NCI-H1694 treated with DMSO at 0.1 percent for 48 hours (cell line): ENCODE measurements at regions not wholly inside any gene's neighbourhood (a gene's known extent, or its start where the extent isn't known, plus 50 kb on each side); places are given as distances from the start of the nearest gene placed in this dataset.
"Not testable (repeated sequence)": the region's sequence is repeated elsewhere in the genome, so short reads cannot be mapped to it uniquely, and the experiment has no call there.

Source experiments
- DNase-seq: peaks from one replicate; lab custom pipeline; 2025; lab: John Stamatoyannopoulos, UW

DNA sequence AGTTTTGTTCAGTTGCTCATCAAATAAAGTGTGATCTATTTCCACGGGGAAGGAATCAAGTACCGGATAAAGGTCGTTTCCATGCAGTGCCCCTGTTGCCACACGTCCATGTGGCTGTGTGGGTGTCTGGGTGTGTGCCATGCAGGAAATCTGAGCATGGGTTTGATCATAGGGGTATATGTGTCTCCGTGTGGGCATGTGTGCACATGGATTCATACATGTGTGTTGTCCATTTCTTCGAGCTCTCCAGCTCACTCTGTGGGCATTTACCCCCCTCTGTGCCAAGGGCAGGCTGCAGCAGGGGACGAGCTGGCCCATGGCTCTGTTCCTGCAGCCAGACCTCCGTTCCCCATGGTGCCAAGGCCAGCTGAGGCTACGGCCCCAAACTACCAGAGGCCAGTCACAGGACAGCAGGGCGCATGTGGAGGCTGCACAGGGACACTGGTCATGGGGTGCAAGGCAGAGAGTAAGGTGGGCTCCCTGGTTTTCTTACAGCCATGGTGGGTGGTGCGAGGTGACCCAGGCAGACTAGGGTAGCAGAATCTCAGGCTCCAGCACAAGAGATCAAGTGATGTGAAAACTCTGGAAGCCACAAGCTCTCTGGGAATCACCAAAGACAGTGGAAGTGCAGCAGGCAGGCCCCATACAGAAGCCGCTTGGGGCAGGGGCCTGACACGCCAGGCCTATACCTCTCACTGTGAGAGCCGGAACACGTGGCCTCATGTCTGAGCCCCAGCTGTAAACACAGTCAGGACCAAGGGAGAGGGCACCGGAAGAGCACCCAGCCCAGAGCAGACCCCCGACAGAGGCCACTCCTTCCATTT lies 66.4 kb upstream of the RAB6C start:
- DNase-seq, result no peak

DNA sequence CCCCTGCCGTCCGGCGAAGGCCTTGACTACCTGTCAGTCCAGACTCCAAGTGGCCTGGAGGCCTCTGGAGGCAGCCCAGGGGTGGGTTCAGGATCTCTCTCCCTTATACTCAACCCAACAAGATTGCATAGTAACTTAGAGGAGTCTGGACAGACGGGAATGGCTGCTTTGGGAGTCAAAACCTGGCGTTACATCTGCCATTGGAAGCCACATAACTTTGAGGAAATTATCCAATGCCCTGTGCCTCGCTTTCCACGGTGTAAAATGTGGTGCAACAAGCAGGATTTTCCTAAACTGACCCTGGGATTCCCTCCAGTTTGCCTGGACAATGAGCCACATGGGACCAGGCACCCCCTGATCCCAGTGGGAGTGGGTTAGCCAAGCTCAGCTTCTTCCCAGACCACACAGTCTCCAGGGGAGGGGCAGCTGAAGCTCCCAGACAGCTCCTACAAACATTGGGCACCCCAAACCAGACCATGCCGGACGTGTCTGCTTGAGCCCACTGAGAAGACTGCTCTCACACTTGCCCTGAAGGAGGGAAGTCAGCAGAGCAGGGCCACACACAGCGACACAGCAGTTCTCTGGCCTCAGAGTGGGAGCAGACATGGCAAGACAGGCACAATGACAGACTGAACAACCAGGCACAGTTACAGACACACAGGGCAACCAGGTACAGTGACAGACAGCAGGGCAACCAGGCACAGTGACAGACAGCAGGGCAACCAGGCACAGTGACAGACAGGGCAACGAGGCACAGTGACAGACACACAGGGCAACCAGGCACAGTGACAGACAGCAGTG lies 65.6 kb upstream of the RAB6C start:
- no peak for DNase-seq

DNA sequence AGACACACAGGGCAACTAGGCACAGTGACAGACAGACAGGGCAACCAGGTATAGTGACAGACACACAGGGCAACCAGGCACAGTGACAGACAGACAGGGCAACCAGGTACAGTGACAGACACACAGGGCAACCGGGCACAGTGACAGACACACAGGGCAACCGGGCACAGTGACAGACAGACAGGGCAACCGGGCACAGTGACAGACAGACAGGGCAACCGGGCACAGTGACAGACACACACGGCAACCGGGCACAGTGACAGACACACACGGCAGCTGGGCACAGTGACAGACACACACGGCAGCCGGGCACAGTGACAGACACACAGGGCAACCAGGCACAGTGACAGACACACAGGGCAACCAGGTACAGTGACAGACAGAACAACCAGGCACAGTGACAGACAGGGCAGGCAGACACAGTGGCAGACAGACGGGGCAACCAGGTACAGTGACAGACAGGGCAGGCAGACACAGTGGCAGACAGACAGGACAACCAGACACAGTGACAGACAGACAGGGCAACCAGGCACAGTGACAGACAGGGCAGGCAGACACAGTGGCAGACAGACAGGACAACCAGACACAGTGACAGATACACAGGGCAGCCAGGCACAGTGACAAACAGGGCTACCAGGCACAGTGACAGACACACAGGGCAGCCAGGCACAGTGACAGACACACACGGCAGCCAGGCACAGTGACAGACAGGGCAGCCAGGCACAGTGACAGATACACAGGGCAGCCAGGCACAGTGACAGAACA lies 64.7 kb upstream of the RAB6C start:
- no peak for DNase-seq

DNA sequence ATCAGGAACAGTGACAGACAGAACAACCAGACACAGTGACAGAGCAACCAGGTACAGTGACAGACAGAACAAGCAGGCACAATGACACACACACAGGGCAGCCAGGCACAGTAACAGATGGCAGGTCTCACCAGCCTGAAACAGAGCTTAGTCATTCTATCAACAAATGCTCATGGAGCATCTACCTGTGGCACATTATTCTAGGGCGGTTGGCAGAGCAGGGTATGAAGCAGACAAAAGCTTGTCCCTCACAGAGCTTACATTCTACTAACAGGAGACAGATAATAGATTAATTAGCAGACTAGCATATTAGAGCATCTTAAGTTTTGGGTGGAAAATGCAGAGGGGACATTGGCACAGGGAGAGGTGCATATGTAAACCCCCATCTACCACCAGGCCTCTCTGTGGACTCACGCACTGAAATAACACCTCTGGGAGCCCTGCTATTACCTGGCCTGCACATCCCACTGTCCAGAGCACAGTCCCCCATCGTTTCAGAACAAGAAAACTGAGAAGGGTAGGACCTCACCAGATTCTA lies 64.1 kb upstream of the RAB6C start:
- DNase-seq, result peak; percentile 16

DNA sequence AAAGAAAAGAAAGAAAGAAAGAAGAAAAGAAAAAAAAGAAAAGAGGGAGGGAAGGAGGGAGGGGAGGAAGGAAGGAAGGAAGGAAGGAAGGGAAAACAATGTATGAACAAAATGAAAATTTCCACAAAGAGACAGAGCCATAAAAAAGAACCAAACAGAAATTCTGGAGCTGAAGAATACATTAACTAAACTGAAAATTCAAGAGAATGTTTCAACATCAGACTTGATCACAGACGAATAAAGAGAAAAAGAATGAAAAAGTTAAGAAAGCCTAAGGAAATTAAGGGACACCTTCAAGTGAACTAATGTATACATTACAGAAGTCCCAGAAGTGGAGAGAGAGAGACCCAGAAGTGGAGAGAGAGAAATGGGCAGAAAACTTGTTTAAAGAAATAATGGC lies 60.9 kb upstream of the RAB6C start:
- no peak for DNase-seq

- DNase-seq, result peak; percentile 21
Observed at GRCh38 chr2:129922571-129923264, 56.7 kb upstream of the RAB6C start.

- peak; percentile 81 for DNase-seq
Observed at GRCh38 chr2:129923265-129924091, 56.0 kb upstream of the RAB6C start.

DNA sequence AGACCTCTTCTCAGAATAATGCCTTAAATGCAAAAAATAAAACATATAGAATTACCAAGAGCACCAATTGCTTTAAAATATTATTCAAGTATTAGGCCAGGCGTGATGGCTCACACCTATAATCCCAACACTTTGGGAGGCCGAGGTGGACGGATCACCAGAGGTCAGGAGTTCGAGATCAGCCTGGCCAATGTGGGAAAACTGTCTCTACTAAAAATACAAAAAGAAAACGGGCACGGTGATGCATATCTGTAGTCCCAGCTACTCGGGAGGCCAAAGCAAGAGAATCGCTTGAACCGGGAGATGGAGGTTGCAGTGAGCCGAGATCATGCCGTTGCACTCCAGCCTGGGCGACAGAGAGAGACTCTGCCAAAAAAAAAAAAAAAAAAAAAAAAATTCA lies 55.4 kb upstream of the RAB6C start:
- not testable (repeated sequence) for DNase-seq

GRCh38 chr2:129925381-129925780 lies 54.1 kb upstream of the RAB6C start:
- DNase-seq, result no peak

- no peak for DNase-seq
Observed at GRCh38 chr2:129927696-129928095, 51.8 kb upstream of the RAB6C start.

DNA sequence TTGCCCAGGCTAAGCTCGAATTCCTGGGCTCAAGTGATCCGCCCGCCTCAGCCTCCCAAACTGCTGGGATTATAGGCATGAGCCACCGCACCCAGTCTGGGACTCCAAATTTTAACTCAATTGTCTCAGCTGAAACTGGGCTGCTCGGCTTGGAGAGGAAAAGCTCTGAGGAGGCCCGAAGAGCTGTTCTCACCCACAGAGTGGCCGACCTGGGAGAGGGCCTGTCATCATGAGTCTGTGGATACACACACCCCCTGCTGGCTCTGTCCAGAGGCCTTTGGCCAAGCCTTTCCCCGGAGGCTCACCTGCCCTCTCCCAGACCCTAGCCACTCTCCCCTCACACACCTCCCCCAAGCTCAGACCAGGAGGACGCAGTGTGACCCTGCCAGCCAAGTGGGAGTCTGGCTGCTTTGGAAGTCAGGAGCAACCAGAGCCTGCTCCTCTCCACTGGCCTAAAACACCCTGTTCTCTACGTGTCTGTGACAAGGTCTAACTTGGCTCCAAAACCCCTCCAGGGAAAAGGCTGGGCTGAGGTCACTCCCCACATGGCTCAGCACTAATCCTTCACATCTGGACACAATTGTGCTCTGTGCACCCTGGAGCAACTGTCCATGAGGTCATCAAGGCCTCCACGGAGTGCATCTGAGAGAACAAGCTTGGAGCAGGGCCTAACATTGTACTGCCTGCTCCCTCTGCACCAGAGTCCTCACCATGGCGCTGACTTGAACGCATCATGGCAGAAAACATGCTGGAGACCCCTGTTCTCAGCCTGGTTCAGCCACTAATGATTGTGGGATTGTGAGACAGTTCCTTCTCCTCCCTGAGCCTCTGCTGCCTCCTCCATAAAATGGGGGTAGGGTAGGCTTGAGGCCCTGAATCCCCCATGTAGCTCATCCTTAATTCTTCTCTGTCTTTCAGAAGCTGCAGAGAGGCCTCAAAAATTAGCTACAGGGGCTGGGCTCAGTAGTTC lies 49.9 kb upstream of the RAB6C start:
- no peak for DNase-seq
